GM12874 (cell line): ENCODE measurements at regions not wholly inside any gene's neighbourhood (a gene's known extent, or its start where the extent isn't known, plus 50 kb on each side); places are given as distances from the start of the nearest gene placed in this dataset.

Source experiments
- CTCF ChIP-seq: IDR thresholded peaks from 2 replicates; pipeline ENCODE4 v1.5.1; 2011; ENCODE audit warnings: low read depth, mild to moderate bottlenecking, control low read depth, low read length, moderate library complexity; ENCODE audit not compliant: insufficient read depth

- TF ChIP-seq CTCF: no peak
Observed at GRCh38 chr1:147349533-147349932, 107.0 kb downstream of the CHD1L start.

GRCh38 chr1:147351140-147351835 is 108.8 kb downstream of the CHD1L start:
- TF ChIP-seq CTCF: no peak

- no peak for TF ChIP-seq CTCF
Observed at GRCh38 chr1:147377263-147378246, 135.1 kb downstream of the CHD1L start.

GRCh38 chr1:147379889-147380288 is 137.4 kb downstream of the CHD1L start:
- no peak for TF ChIP-seq CTCF

- TF ChIP-seq CTCF: no peak
Observed at GRCh38 chr1:147384804-147385203, 142.3 kb downstream of the CHD1L start.

GRCh38 chr1:147388969-147389368 is 146.5 kb downstream of the CHD1L start:
- TF ChIP-seq CTCF: no peak

- peak; percentile 58 for TF ChIP-seq CTCF
Observed at GRCh38 chr1:147389532-147390184, 147.2 kb downstream of the CHD1L start.
